Cardiac muscle cell (in vitro differentiated cells and primary cell): ENCODE measurements at regions not wholly inside any gene's neighbourhood (a gene's known extent, or its start where the extent isn't known, plus 50 kb on each side); places are given as distances from the start of the nearest gene placed in this dataset.
A peak's percentile ranks its signal among the peaks of the same experiment; 100 is the strongest.

Experiments used
- DNase-seq, 2 donors: peaks; one replicate each; pipeline versions ENCODE4 v3.0.0 to v3.0.0-alpha.2; 2010 to 2017; ENCODE audit warnings: low read depth in 1 of 2, low spot score in 1 of 2
- H3K27ac ChIP-seq: fragments of 200-600 bp; sonication (generic); 2 replicates; pipeline ENCODE4 v1.5.1; 2016
- H3K27me3 ChIP-seq: fragments of 200-600 bp; sonication (generic); 2 replicates; pipeline ENCODE4 v1.6.0; 2016; ENCODE audit warnings: control low read depth
- H3K36me3 ChIP-seq: fragments of 200-600 bp; sonication (generic); 2 replicates; pipeline ENCODE4 v1.5.1; 2016; ENCODE audit warnings: control low read depth
- H3K4me1 ChIP-seq: fragments of 200-600 bp; sonication (generic); 2 replicates; pipeline ENCODE4 v1.8.1; 2017; ENCODE audit warnings: low read depth, mild to moderate bottlenecking, mixed run types
- H3K4me3 ChIP-seq: fragments of 200-600 bp; sonication (generic); 2 replicates; pipeline ENCODE4 v1.5.1; 2016; ENCODE audit warnings: mild to moderate bottlenecking
- H3K9me3 ChIP-seq: fragments of 200-600 bp; sonication (generic); 2 replicates; pipeline ENCODE4 v1.5.1; 2017; ENCODE audit warnings: low read depth, mild to moderate bottlenecking, control low read depth
- CTCF ChIP-seq: IDR thresholded peaks from 2 replicates; pipeline ENCODE4 v1.5.1; 2012; ENCODE audit warnings: low read depth, mild to moderate bottlenecking, low read length

GRCh38 chr1:208524925-208525324 lies 280.7 kb upstream of the PLXNA2 start:
- peaks cover 36% of the 10 kb centered on the region for H3K4me1 ChIP-seq
- no peak overlapping the region for H3K4me3 ChIP-seq
- no peak overlapping the region for H3K27ac ChIP-seq
- H3K9me3 ChIP-seq, result no peaks in the 10 kb centered on the region
- no peaks in the 10 kb centered on the region for H3K36me3 ChIP-seq
- no peak for TF ChIP-seq CTCF
- no peak for DNase-seq
- no peaks in the 10 kb centered on the region for H3K27me3 ChIP-seq

- no peak for TF ChIP-seq CTCF
- Histone ChIP-seq H3K4me1 (peaks cover 36% of the 10 kb centered on the region), H3K4me3 (no peak overlapping the region), H3K9me3 (no peaks in the 10 kb centered on the region), H3K27me3 (no peaks in the 10 kb centered on the region), H3K27ac (no peak overlapping the region), H3K36me3 (no peaks in the 10 kb centered on the region)
- DNase-seq, result no peak
These were observed 281.2 kb upstream of the PLXNA2 start for GRCh38 chr1:208525417-208525816.

- DNase-seq, result no peak
- no peak overlapping the region for H3K4me3 ChIP-seq
- no peak for TF ChIP-seq CTCF
- H3K27ac ChIP-seq, result peak overlapping the region; percentile 49
- H3K9me3 ChIP-seq, result no peaks in the 10 kb centered on the region
- H3K27me3 ChIP-seq, result no peaks in the 10 kb centered on the region
- no peaks in the 10 kb centered on the region for H3K36me3 ChIP-seq
- H3K4me1 ChIP-seq, result peaks cover 43% of the 10 kb centered on the region
These were observed 282.5 kb upstream of the PLXNA2 start for GRCh38 chr1:208526613-208527125.

GRCh38 chr1:208527156-208527555 lies 283.0 kb upstream of the PLXNA2 start:
- Histone ChIP-seq H3K36me3 (no peaks in the 10 kb centered on the region), H3K4me3 (no peak overlapping the region), H3K27me3 (no peaks in the 10 kb centered on the region), H3K27ac (no peak overlapping the region), H3K9me3 (no peaks in the 10 kb centered on the region), H3K4me1 (peaks cover 43% of the 10 kb centered on the region)
- no peak for TF ChIP-seq CTCF
- DNase-seq, result peak in 1 of 2 donors; percentile 34

- no peak overlapping the region for H3K27ac ChIP-seq
- no peaks in the 10 kb centered on the region for H3K9me3 ChIP-seq
- H3K27me3 ChIP-seq, result no peaks in the 10 kb centered on the region
- TF ChIP-seq CTCF, result no peak
- H3K4me3 ChIP-seq, result no peak overlapping the region
- DNase-seq, result no peak
- H3K4me1 ChIP-seq, result peaks cover 43% of the 10 kb centered on the region
- no peaks in the 10 kb centered on the region for H3K36me3 ChIP-seq
These were observed 284.5 kb upstream of the PLXNA2 start for GRCh38 chr1:208528578-208529240.
